Upper lobe of right lung (tissue), 1 donor: ENCODE measurements at regions not wholly inside any gene's neighbourhood (a gene's known extent, or its start where the extent isn't known, plus 50 kb on each side); places are given as distances from the start of the nearest gene placed in this dataset.

Source experiments
- ATAC-seq: fragments of 200-7000 bp; cut with Tn5 transposase; one replicate; pipeline ENCODE4 v1.9.1; 2020; ENCODE audit warnings: mild to moderate bottlenecking, moderate library complexity
- DNase-seq: peaks from one replicate; pipeline ENCODE4 v3.0.0-alpha.2; 2020
- H3K27ac ChIP-seq: fragments of 200-600 bp; one replicate; pipeline ENCODE4 v1.8.0; 2022
- H3K27me3 ChIP-seq: fragments of 200-600 bp; one replicate; pipeline ENCODE4 v1.8.0; 2022; ENCODE audit warnings: mild to moderate bottlenecking
- H3K36me3 ChIP-seq: fragments of 200-600 bp; one replicate; pipeline ENCODE4 v1.8.0; 2022
- H3K4me1 ChIP-seq: fragments of 200-600 bp; one replicate; pipeline ENCODE4 v1.8.0; 2022
- H3K4me3 ChIP-seq: fragments of 200-600 bp; one replicate; pipeline ENCODE4 v1.8.0; 2022; ENCODE audit warnings: mild to moderate bottlenecking
- H3K9me3 ChIP-seq: fragments of 200-600 bp; one replicate; pipeline ENCODE4 v1.8.0; 2022
- intact Hi-C: fragments of 100-400 bp; cut with DNase I; formaldehyde crosslinking; loops from one replicate; pipeline ENCODE4 v1.11.0; 2022
- TF ChIP-seq, protein P1 (sequence below): fragments of 200-600 bp; IDR thresholded peaks from one replicate; pipeline ENCODE4 v1.8.0; 2022; ENCODE audit warnings: antibody characterized with exemption
- donor health status: DM: no; HTN: yes; CAD: no; lungs with severe emphysema.

DNA sequence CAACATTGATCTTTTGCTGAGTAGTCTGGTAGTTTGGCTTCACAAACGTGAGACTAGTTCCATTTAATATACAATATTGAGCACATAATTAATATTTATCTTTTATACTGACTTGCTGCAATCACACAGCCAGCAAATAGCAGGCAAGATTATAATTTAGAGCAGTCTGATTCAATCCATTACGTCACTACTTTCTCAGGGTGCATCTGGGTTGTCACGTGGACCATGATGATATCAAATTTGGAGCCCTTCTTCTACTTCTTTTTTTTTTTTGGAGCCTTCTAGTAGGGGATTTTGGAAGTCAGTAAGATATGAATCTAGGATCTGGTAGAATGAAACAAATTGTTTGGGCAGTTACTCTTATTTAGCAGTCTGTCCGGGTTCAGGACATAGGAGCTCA is 100.6 kb upstream of the SLC5A9 start:
- H3K36me3 ChIP-seq: no peaks in the 10 kb centered on the region
- H3K4me1 ChIP-seq: no peaks in the 10 kb centered on the region
- no peaks in the 10 kb centered on the region for H3K9me3 ChIP-seq
- DNase-seq (no peak), ATAC-seq (no peak)
- no peak overlapping the region for H3K4me3 ChIP-seq
- intact Hi-C loops: no loop called here
- no peaks in the 10 kb centered on the region for H3K27me3 ChIP-seq
- TF ChIP-seq, protein P1, sequence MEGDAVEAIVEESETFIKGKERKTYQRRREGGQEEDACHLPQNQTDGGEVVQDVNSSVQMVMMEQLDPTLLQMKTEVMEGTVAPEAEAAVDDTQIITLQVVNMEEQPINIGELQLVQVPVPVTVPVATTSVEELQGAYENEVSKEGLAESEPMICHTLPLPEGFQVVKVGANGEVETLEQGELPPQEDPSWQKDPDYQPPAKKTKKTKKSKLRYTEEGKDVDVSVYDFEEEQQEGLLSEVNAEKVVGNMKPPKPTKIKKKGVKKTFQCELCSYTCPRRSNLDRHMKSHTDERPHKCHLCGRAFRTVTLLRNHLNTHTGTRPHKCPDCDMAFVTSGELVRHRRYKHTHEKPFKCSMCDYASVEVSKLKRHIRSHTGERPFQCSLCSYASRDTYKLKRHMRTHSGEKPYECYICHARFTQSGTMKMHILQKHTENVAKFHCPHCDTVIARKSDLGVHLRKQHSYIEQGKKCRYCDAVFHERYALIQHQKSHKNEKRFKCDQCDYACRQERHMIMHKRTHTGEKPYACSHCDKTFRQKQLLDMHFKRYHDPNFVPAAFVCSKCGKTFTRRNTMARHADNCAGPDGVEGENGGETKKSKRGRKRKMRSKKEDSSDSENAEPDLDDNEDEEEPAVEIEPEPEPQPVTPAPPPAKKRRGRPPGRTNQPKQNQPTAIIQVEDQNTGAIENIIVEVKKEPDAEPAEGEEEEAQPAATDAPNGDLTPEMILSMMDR: no peak
- no peak overlapping the region for H3K27ac ChIP-seq

DNA sequence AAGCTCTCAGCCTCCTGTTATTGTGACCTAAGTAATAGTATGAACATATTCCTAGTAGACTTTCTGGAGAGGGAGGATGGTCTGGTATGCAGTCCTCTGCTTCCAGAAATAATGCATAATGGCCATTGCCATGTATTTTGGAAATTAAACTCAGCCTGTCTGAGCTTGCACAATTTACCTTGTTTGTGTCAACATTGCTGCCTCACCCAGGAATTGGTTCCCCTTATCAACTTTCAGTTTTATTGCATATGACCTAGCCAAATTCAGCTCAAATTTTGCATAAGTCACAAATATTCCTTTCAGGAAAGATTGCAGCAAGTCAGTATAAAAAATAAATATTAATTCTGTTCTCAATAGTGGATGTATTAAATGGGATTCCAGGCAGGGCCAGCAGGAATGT is 101.9 kb upstream of the SLC5A9 start:
- no peak for ATAC-seq
- Histone ChIP-seq H3K27me3 (no peaks in the 10 kb centered on the region), H3K4me3 (no peak overlapping the region), H3K9me3 (no peaks in the 10 kb centered on the region), H3K27ac (no peak overlapping the region), H3K4me1 (no peaks in the 10 kb centered on the region), H3K36me3 (no peaks in the 10 kb centered on the region)
- TF ChIP-seq, protein P1: no peak
- no peak for DNase-seq
- intact Hi-C loops: no loop called here

DNA sequence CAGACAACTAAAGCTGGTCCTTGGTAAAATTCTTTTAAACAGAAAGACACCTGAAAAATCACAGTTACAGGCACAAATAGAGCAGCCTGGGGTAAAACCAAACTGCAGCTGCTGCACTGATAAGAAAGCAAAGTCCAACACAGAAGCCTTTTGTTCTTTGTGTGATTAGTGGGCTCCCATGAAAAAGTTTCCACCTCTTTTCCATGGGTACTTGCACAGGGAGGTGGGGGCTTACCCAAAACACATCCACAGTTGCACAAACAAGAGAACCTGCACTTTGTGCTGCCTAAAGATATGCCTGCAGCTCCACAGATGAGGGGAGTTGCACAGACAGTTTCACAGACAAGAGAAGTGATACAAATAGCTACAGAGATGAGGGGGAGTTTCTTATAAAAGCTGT is 106.7 kb upstream of the SLC5A9 start:
- Histone ChIP-seq H3K9me3 (no peaks in the 10 kb centered on the region), H3K4me3 (no peak overlapping the region), H3K36me3 (no peaks in the 10 kb centered on the region), H3K27ac (no peak overlapping the region), H3K27me3 (peaks cover 4% of the 10 kb centered on the region), H3K4me1 (no peaks in the 10 kb centered on the region)
- intact Hi-C loops: no loop called here
- ATAC-seq (no peak), DNase-seq (no peak)
- TF ChIP-seq, protein P1: no peak

DNA sequence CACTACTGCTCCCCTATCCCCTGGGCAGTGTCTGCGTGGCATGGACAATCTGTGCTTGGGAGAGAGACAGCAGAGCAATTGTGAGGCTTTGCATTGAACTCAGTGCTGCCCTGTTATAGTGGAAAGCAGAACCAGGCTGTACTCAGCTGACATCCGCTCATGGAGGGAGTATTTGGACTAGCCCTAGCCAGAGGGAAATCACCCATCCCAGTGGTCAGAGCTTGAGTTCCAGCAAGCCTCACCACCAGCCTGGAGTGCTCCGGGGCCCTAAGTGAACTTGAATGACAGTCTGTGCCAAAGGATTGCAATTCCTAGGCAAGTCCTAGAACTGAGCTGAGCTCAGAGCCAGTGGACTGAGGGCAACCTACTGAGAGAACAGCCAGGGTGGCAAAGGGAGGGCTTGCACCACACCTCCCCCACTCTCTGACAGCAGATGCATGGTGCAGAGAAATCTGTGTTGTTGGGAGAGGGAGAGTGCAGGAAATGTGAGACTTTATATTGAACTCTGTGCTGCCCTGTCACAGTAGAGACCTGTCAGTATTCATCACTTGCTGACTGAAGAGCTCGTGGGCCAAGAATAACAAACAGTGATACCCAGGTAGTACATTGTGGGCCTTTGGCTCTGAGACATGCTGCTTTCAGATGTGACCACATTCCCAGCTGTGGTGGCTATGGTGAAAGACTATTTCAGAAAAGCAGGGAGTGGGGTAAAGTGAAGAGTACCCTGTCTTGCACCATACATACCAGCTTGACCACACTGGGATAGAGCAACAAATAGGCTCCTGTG is 107.7 kb upstream of the SLC5A9 start:
- TF ChIP-seq, protein P1: no peak
- Histone ChIP-seq H3K27ac (no peak overlapping the region), H3K4me3 (no peak overlapping the region), H3K4me1 (no peaks in the 10 kb centered on the region), H3K36me3 (no peaks in the 10 kb centered on the region), H3K9me3 (no peaks in the 10 kb centered on the region), H3K27me3 (peaks cover 4% of the 10 kb centered on the region)
- intact Hi-C loops: no loop called here
- DNase-seq (no peak), ATAC-seq (no peak)

DNA sequence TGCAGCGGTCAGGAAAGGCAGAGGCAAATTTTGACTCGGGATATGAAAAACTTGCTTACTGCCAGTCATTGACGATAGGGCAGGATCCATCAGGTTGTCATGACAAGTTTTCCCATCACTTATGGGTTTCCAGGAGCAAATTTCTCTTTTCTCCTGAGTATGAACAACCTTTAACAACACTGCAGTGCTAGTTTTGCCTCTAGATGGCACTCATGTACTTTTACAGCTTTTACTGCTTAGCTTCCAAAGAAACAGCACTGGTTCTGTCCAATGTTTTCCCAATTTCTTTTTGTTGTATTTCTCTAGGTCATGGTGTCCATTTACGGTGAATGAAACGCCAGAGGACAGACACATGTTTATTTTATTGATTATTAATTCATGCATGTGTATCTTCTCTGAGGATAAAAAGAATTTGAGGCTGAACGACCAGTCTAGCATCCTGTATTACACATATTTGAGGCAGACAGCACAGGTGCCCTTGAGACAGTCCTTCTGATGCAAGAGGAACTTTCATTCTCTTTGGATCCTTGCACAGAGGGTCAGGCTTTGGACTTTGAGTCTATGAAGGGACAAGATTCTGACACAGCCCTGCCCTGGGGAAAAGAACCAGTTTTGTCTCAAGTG is 112.3 kb upstream of the TRABD2B start:
- Histone ChIP-seq H3K27me3 (peaks cover 4% of the 10 kb centered on the region), H3K9me3 (no peaks in the 10 kb centered on the region), H3K36me3 (no peaks in the 10 kb centered on the region), H3K27ac (no peak overlapping the region), H3K4me3 (no peak overlapping the region), H3K4me1 (no peaks in the 10 kb centered on the region)
- ATAC-seq (peak; percentile 74), DNase-seq (no peak)
- TF ChIP-seq, protein P1: peak; percentile 81
- intact Hi-C loops: loop anchor here (10.0 kb wide), 1 partner anchor 95 kb away; no protein-coding TSS in a partner anchor
